SK-N-SH treated with all-trans-retinoic acid at 6 μM for 48 hours (cell line): ENCODE measurements at regions not wholly inside any gene's neighbourhood (a gene's known extent, or its start where the extent isn't known, plus 50 kb on each side); places are given as distances from the start of the nearest gene placed in this dataset.

Experiments used
- GLIS3 ChIP-seq: fragments of 250-450 bp; sonication (Bioruptor Pico); IDR thresholded peaks from 2 replicates; pipeline ENCODE4 v1.5.0; 2020; ENCODE audit warnings: mild to moderate bottlenecking, moderate library complexity
- ISL1 ChIP-seq: fragments of 250-450 bp; sonication (Bioruptor Pico); IDR thresholded peaks from 2 replicates; pipeline ENCODE4 v2.1.2; 2022; ENCODE audit warnings: mild to moderate bottlenecking, moderate library complexity
- PATZ1 ChIP-seq: fragments of 250-450 bp; sonication (Bioruptor Pico); IDR thresholded peaks from 2 replicates; pipeline ENCODE4 v1.8.0; 2020; ENCODE audit warnings: mild to moderate bottlenecking, moderate library complexity, borderline replicate concordance
- ZNF565 ChIP-seq: fragments of 450-650 bp; formaldehyde crosslinking; conservative IDR thresholded peaks from 2 replicates; pipeline ENCODE4 v1.5.0; 2020; ENCODE audit warnings: low read depth, mild to moderate bottlenecking, moderate library complexity
- TF ChIP-seq, protein P1 (sequence below): fragments of 250-450 bp; sonication (Bioruptor Pico); IDR thresholded peaks from 2 replicates; pipeline ENCODE4 v1.8.0; 2021; ENCODE audit warnings: low read depth, mild to moderate bottlenecking, moderate library complexity, borderline replicate concordance

GRCh38 chr10:109426987-109427386 lies 496.3 kb downstream of the XPNPEP1 start:
- TF ChIP-seq PATZ1 (CRISPR knock-in tag): no peak
- no peak for TF ChIP-seq GLIS3 (CRISPR knock-in tag)
- no peak for TF ChIP-seq ZNF565 (CRISPR knock-in tag)
- TF ChIP-seq ISL1 (CRISPR knock-in tag): no peak
- TF ChIP-seq, protein P1, sequence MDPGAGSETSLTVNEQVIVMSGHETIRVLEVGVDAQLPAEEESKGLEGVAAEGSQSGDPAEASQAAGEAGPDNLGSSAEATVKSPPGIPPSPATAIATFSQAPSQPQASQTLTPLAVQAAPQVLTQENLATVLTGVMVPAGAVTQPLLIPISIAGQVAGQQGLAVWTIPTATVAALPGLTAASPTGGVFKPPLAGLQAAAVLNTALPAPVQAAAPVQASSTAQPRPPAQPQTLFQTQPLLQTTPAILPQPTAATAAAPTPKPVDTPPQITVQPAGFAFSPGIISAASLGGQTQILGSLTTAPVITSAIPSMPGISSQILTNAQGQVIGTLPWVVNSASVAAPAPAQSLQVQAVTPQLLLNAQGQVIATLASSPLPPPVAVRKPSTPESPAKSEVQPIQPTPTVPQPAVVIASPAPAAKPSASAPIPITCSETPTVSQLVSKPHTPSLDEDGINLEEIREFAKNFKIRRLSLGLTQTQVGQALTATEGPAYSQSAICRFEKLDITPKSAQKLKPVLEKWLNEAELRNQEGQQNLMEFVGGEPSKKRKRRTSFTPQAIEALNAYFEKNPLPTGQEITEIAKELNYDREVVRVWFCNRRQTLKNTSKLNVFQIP (CRISPR knock-in tag): no peak
